Smooth muscle cell of the brain vasculature (primary cell): ENCODE measurements at regions not wholly inside any gene's neighbourhood (a gene's known extent, or its start where the extent isn't known, plus 50 kb on each side); places are given as distances from the start of the nearest gene placed in this dataset.
"Not testable (repeated sequence)": the region's sequence is repeated elsewhere in the genome, so short reads cannot be mapped to it uniquely, and the experiment has no call there.

ENCODE experiments used
- DNase-seq: peaks from one replicate; pipeline ENCODE4 v3.0.0-alpha.2; 2012; ENCODE audit warnings: low read depth, low spot score

- no peak for DNase-seq
These were observed 404.7 kb downstream of the ARL4A start for GRCh38 chr7:13091974-13092707.

GRCh38 chr7:13092708-13093005, 405.2 kb downstream of the ARL4A start:
- no peak for DNase-seq

GRCh38 chr7:13093160-13093559, 405.7 kb downstream of the ARL4A start:
- no peak for DNase-seq

- DNase-seq: no peak
These were observed 410.1 kb downstream of the ARL4A start for GRCh38 chr7:13097499-13097898.

DNA sequence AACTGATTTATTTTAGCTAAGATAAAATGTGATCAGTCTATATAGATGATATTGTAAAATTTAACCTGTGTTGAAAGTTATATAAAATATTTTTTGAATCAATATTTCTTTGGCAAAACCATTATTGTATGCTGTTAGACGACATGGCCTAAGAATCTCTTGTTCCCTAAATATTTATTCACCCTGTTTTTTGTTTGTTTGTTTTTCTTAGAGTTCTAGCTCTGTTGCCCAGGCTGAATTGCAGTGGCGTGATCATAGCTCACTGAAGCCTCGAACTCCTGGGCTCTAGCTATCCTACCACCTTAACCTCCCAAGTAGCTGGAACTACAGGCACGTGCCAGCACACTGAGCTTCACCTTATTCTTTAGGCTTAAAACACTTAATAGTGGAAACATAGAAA, 410.7 kb downstream of the ARL4A start:
- no peak for DNase-seq

GRCh38 chr7:13099154-13099795, 411.8 kb downstream of the ARL4A start:
- no peak for DNase-seq

DNA sequence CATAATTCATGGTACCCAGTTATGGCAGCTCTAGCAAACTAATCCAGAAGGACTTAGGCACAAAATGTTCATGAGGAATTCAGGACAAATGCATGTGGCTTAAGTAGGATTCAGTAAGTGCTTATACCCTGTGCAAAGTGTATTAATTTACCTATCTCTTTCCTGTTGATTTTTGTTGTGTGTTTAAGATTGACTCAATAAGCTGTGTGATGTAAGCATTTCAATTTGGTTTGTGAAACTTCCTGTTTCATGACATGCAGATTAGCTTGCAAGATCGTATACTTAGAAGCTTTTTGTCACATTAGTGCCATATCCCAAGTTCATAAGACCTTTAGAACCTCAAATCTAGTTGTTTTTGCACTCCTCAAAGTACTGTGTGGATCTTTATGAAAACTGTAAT, 416.7 kb downstream of the ARL4A start:
- no peak for DNase-seq

DNA sequence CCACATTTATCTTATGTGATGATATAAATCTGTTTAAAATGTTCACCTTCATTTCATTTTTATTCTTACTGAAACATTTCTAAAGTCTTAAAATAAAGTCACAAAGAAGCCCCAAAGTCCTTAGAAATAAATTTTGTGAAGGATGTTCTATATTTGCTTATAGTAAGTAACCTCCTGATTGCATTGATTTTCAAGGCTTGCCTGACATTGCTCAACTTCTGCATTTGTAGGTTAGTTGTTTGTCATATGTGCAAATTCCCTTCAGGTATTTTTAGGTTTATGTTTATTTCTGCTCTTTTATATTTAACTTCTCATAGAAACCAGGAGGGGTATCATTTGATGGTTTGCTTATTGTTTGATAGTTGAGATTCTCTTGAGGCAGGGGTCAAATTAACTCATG, 417.8 kb downstream of the ARL4A start:
- DNase-seq: no peak

DNA sequence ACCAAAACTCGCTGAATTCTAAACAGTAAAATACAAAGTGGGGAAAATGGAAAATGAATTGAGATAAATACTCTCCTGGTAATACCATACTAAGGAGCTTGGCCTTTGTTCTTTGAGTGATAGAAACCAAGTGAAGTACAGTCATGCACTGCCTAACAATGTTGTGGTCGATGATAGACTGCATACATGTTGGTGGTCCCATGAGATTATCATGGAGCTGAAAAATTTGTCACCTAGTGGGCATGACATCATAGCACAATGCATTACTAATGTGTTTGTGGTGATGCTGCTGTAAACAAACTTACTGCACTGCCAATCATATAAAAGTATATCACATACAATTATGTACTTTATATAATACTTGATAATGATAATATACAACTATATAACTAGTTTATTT, 419.1 kb downstream of the ARL4A start:
- no peak for DNase-seq

GRCh38 chr7:13107291-13107690, 419.9 kb downstream of the ARL4A start:
- DNase-seq: no peak

DNA sequence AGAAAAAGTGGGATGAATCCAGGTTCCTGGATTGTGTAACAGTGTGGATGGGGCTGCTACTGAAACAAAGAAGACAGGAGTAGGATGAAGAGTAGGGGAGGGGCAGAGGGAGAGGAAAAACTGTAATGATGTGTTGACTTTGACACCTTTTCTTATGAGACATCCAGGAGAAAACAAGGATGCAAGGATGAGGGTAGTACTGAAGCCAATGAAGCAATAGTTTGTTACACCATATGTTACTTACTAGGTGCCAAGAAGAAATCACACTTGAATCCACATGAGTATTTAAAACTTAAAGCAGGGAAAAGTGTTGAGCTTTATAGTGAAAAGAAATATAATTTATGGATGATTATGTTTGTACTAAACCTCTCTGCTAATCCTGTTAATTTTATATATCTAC, 420.6 kb downstream of the ARL4A start:
- no peak for DNase-seq

DNA sequence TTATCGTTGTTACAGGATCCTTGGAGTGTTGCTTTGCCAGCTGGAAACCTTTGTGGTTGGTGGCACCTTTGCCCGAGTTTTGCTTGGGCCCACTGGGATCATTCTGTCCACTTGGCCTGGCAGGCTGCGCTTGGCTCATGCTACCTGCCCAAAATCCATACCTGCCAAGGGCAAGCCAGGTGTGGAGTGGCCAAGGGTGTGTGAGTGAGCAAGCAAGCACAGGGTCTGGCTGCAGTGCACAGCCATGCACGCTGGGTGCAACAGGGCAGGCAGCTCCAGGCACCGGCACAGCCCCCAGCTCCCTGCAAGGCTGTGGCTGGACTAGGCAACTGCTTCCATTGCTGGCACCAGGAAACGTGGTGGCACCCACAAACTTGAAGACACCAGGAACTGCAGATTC, 421.8 kb downstream of the ARL4A start:
- DNase-seq: no peak

DNA sequence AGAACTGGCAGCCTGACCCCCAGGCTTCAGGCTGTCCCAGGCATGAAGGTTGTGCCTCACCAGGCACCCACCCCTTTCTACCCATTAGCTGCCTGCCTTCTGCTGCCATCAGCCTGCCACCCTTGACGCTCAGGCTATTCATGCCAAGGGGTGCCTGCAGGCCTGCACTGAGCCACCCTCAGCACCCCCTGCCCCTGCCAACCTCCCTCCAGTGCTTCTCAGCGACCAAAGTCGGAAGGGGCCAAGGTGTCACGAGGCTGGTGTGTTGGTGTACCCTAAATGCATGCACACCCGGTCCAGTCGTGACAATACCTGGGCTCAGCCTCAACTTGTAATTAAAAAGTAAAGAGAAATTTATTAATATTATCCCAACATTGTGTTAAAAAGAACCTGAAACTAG, 422.7 kb downstream of the ARL4A start:
- DNase-seq: no peak

- DNase-seq: no peak
These were observed 423.8 kb downstream of the ARL4A start for GRCh38 chr7:13111230-13111629.

- not testable (repeated sequence) for DNase-seq
These were observed 426.8 kb downstream of the ARL4A start for GRCh38 chr7:13114240-13114639.

- no peak for DNase-seq
These were observed 427.8 kb downstream of the ARL4A start for GRCh38 chr7:13115157-13115772.

GRCh38 chr7:13115855-13116254, 428.4 kb downstream of the ARL4A start:
- no peak for DNase-seq

GRCh38 chr7:13117103-13117502, 429.7 kb downstream of the ARL4A start:
- DNase-seq: no peak

DNA sequence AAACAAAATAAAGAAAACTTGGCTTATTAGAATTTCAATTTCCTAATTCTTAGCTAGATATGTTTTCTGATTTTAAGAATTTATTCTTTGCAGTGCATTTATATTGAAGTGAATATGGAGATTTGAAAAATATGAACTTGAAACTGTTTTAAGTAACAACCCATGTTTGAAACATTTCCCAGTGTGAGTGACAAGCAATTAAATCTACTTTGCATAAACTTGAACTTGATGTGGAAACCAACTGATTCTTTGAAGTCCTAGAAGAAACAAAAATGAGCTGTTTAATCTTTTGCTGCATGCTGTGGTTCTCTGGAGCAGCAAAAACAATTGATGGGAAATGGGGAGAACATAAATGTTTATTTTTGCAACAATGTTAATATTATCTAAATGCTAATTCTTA, 430.2 kb downstream of the ARL4A start:
- DNase-seq: no peak

DNA sequence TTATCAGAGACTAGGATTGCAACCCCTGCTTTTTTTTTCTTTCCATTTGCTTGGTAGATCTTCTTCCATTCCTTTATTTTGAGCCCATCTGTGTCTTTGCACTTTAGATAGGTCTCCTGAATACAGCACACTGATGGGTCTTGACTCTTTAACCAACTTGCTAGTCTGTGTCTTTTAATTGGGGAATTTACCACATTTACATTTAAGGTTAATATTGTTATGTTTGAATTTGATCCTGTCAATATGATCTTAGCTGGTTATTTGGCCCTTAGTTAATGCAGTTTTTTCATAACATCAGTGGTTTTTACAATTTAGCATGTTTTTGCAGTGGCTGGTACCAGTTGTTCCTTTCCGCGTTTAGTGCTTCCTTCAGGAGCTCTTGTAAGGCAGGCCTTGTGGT, 437.2 kb downstream of the ARL4A start:
- DNase-seq: not testable (repeated sequence)

GRCh38 chr7:13126347-13126746, 438.9 kb downstream of the ARL4A start:
- DNase-seq: no peak

- DNase-seq: no peak
These were observed 442.9 kb downstream of the ARL4A start for GRCh38 chr7:13130321-13130720.

- DNase-seq: not testable (repeated sequence)
These were observed 443.5 kb downstream of the ARL4A start for GRCh38 chr7:13130906-13131305.
